GM21423 (cell line): ENCODE measurements at regions not wholly inside any gene's neighbourhood (a gene's known extent, or its start where the extent isn't known, plus 50 kb on each side); places are given as distances from the start of the nearest gene placed in this dataset.

Experiments
- ATAC-seq: cut with Tn5 transposase; IDR thresholded peaks from one replicate; pipeline ENCODE4 v1.9.1; 2021; ENCODE audit warnings: mild to moderate bottlenecking, moderate library complexity; ENCODE audit not compliant: unreplicated experiment

- no peak for ATAC-seq
Measured at GRCh38 chr18:6644836-6645627, 84.5 kb upstream of the ARHGAP28 start.

- ATAC-seq = no peak
Measured at GRCh38 chr18:6646801-6647200, 82.7 kb upstream of the ARHGAP28 start.

- no peak for ATAC-seq
Measured at GRCh38 chr18:6648581-6648980, 80.9 kb upstream of the ARHGAP28 start.

GRCh38 chr18:6649421-6650126 lies 79.9 kb upstream of the ARHGAP28 start:
- no peak for ATAC-seq

GRCh38 chr18:6650127-6650507 lies 79.4 kb upstream of the ARHGAP28 start:
- no peak for ATAC-seq

- ATAC-seq = no peak
Measured at GRCh38 chr18:6650747-6651146, 78.8 kb upstream of the ARHGAP28 start.

GRCh38 chr18:6652098-6652497 lies 77.4 kb upstream of the ARHGAP28 start:
- no peak for ATAC-seq

- no peak for ATAC-seq
Measured at GRCh38 chr18:6653880-6654279, 75.6 kb upstream of the ARHGAP28 start.

- no peak for ATAC-seq
Measured at GRCh38 chr18:6659963-6660725, 69.4 kb upstream of the ARHGAP28 start.

- ATAC-seq = no peak
Measured at GRCh38 chr18:6661692-6662415, 67.7 kb upstream of the ARHGAP28 start.

- no peak for ATAC-seq
Measured at GRCh38 chr18:6666012-6666685, 63.4 kb upstream of the ARHGAP28 start.

- no peak for ATAC-seq
Measured at GRCh38 chr18:6668836-6669235, 60.7 kb upstream of the ARHGAP28 start.

- no peak for ATAC-seq
Measured at GRCh38 chr18:6672821-6673308, 56.7 kb upstream of the ARHGAP28 start.

GRCh38 chr18:6677086-6677485 lies 52.4 kb upstream of the ARHGAP28 start:
- no peak for ATAC-seq

- ATAC-seq = no peak
Measured at GRCh38 chr18:6679201-6679600, 50.3 kb upstream of the ARHGAP28 start.
